Activated T-helper 1 cell treated with Interleukin-2 at 50 U/mL for 16 hours (primary cell): ENCODE measurements at regions not wholly inside any gene's neighbourhood (a gene's known extent, or its start where the extent isn't known, plus 50 kb on each side); places are given as distances from the start of the nearest gene placed in this dataset.

ENCODE experiments used
- DNase-seq: peaks from one replicate; pipeline ENCODE4 v3.0.0-alpha.2; 2020; ENCODE audit warnings: low read depth

DNA sequence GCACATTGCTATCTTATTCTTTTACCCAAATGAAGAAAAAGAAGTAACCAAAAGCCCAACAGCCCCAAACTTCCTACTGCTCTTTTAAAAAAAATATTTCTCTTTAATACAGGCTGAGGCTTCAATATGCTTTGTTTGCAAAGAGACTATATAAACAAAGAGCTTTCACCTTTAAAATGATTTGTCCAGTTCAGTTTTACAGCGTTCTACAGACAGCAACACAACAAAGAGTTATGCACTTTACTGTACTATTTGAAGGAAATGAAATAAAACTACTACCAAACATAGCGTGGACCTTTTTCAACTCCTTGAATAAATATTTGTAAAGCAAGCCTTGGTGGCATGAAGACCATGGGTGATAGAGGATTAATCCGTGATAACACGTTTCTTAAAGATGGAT, 151.2 kb downstream of the FGF9 start:
- DNase-seq, result no peak

GRCh38 chr13:21823416-21823815, 152.5 kb downstream of the FGF9 start:
- DNase-seq, result no peak

GRCh38 chr13:21823949-21824348, 153.1 kb downstream of the FGF9 start:
- no peak for DNase-seq

GRCh38 chr13:21825186-21825585, 154.3 kb downstream of the FGF9 start:
- no peak for DNase-seq

DNA sequence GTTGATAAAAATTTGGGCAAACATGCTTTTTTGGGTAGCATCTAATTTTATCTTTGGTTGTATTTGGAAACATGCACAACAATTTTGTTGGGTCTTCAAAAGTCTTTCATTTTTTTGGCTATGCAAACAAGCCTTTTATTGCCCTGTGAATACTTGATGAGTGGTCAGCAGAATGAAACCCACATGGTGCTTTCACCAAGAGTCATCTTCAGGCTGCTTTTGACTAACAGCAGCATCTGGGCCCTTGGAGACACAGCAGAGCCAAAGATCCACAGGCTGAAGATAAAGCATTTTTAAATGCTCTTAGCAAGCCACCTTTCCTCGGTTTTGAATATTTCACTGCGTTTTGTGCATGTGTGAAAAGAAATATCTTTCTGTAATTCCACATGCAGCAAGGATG, 154.9 kb downstream of the FGF9 start:
- DNase-seq, result no peak

GRCh38 chr13:21826214-21827015, 155.5 kb downstream of the FGF9 start:
- no peak for DNase-seq

- DNase-seq, result no peak
Measured at GRCh38 chr13:21831654-21832324, 160.9 kb downstream of the FGF9 start.

GRCh38 chr13:21833921-21834320, 163.0 kb downstream of the FGF9 start:
- no peak for DNase-seq

DNA sequence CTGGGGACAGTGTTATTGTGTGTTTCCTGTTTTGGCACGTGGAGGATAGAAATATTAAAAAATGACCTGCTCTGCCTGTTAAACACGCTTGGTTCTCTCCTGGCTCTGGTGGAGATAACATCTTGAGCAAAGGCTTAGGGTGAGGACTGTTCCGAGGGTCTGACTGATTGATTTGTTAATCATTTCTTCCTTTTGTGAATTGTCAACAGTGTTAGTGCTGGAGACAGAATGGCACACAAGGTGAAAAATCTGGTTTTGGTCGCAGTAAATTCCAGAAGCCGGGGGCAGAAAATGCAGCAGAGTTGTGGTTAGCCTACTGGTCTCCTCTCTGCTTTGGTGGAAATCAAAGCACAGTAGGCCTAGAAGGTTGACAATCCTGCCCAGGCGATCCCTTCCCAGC, 163.6 kb downstream of the FGF9 start:
- DNase-seq, result no peak

- no peak for DNase-seq
Measured at GRCh38 chr13:21837288-21837687, 166.4 kb downstream of the FGF9 start.

- no peak for DNase-seq
Measured at GRCh38 chr13:21837841-21838551, 167.1 kb downstream of the FGF9 start.

- DNase-seq, result no peak
Measured at GRCh38 chr13:21846605-21847004, 175.7 kb downstream of the FGF9 start.

DNA sequence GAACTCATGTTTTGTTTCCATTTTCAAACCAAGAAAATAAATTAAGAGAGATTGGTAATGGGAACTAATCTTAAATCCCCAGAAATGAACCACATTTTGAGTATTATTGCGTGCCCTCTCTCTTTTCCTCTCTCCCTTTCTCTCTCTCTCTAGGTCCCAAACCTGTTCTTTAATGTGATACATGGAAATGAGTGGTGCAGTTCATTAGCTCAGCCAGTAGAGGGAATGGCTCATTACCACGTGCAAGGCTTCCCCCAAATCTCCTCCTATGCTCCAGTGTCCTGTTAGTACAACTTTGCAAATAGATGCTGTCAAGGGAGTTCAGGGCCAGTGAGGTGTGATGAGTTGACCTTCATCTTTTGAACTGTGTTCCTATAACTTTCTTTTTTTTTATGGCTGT, 178.4 kb downstream of the FGF9 start:
- DNase-seq, result no peak

- DNase-seq, result no peak
Measured at GRCh38 chr13:21850013-21851006, 179.4 kb downstream of the FGF9 start.

DNA sequence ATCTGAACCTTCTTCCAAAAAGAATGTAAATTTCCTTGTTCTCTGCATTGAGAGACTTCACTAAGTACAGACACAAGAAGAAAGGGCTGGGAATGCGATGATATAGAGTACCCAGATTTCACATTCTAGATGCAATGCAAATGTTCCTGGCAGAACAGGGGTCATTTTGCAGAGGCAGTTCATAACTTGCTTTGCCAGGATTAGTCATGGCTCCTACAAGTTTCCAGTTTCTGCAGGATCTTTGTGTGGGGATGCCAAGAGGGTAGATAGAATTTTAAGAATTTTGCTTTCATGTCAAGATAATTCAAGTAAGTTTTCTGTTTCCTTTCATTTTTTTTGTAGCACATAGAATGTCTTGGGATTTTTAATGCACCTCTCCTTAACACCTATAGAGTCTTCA, 181.2 kb downstream of the FGF9 start:
- DNase-seq, result no peak

GRCh38 chr13:21853779-21854178, 182.9 kb downstream of the FGF9 start:
- DNase-seq, result no peak

GRCh38 chr13:21868823-21869222, 197.9 kb downstream of the FGF9 start:
- no peak for DNase-seq

DNA sequence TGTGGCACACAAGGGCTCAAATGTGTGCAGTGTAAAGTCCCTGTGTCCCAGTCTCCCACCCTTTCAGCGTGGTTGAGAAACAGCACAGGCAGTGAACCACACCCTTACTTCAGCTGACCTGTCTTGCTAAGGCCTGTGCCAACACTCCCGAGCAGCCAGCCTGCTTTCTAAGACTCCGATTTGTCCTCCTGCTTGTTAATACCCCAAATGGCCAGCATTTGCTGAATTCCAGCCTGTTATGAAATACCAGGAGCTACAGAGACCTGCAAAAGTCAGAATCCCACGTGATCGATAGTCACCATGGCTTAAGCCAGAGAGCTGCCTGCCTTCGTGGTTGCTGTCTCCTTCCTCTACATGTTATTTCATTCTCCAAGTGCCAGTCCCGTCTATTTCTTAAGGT, 200.5 kb downstream of the FGF9 start:
- no peak for DNase-seq

- DNase-seq, result no peak
Measured at GRCh38 chr13:21871919-21872318, 201.0 kb downstream of the FGF9 start.

DNA sequence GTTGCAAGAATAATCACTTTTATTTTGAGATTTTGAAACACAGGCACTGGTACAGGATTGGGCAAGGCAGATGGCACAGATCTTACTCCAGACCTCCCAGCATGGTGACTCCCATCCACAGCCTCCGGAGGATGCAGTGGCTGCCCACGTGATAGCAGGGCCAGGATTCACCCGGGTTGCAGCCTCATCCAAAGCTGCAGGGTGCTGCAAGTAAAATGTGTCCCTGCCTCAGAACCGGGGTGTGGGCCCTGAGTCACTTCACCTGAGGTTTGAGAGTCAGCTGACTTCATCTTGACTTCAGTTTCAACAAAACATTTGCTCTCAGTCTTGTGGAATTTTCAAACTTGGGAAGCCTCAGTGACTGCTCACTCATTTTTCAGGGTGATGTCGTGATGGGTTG, 201.9 kb downstream of the FGF9 start:
- no peak for DNase-seq

GRCh38 chr13:21875116-21875515, 204.2 kb downstream of the FGF9 start:
- DNase-seq, result no peak
